Endothelial cell of umbilical vein (primary cell): ENCODE measurements at regions not wholly inside any gene's neighbourhood (a gene's known extent, or its start where the extent isn't known, plus 50 kb on each side); places are given as distances from the start of the nearest gene placed in this dataset.

ENCODE experiments used
- BruUV-seq: library from RNA; stranded (reverse); fragments of 400-500 nt; replicated peaks from 2 replicates; lab custom pipeline; 2021; lab: Mats Ljungman, UMichigan
- CTCF ChIA-PET: fragments of 300-600, 350-600 bp; sonication (Branson Sonifier 250); formaldehyde crosslinking; loops from one replicate; lab custom pipeline; 2021; ENCODE audit warnings: antibody characterized with exemption, inconsistent platforms; lab: Charles Lee
- POLR2A ChIA-PET: fragments of 300-600, 350-600 bp; sonication (Branson Sonifier 250); formaldehyde crosslinking; loops from one replicate; lab custom pipeline; 2021; ENCODE audit warnings: antibody characterized with exemption, inconsistent platforms; lab: Charles Lee
- DNase-seq: peaks from one replicate; pipeline ENCODE4 v3.0.0-alpha.2; 2011; ENCODE audit warnings: low read depth, low spot score
- FAIRE-seq: peaks from 2 replicates; lab custom pipeline; 2011; peaks lifted over from hg19 to GRCh38; lab: Jason Lieb, UNC
- H2AFZ ChIP-seq: 2 replicates; pipeline ENCODE4 v1.6.0; 2012; ENCODE audit warnings: low read depth, low read length, control low read depth, inconsistent platforms
- H3K27ac ChIP-seq: 2 replicates; pipeline ENCODE4 v1.5.1; 2011; ENCODE audit warnings: low read depth, mild to moderate bottlenecking, control low read depth, low read length, moderate library complexity; ENCODE audit not compliant: insufficient read depth
- H3K27me3 ChIP-seq, 2 experiments: 2 replicates each; pipeline versions ENCODE4 v1.6.0 to v1.6.1; 2011; ENCODE audit warnings: low read length in 2 of 2, mixed read lengths in 1 of 2; ENCODE audit not compliant: control insufficient read depth in 2 of 2, insufficient read depth in 2 of 2
- H3K36me3 ChIP-seq, 2 experiments: 2 replicates in 1 of 2; 3 replicates in 1 of 2; pipeline ENCODE4 v1.5.1; 2011; ENCODE audit warnings: low read length in 2 of 2, mild to moderate bottlenecking in 1 of 2, moderate library complexity in 1 of 2; ENCODE audit not compliant: control insufficient read depth in 2 of 2, insufficient read depth in 2 of 2; ENCODE audit errors: extremely low read depth in 1 of 2
- H3K4me1 ChIP-seq: 3 replicates; pipeline ENCODE4 v1.5.1; 2011; ENCODE audit warnings: mild to moderate bottlenecking, low read length; ENCODE audit not compliant: control insufficient read depth, insufficient read depth; ENCODE audit errors: extremely low read depth
- H3K4me2 ChIP-seq: 2 replicates; pipeline ENCODE4 v1.6.1; 2011; ENCODE audit warnings: low read length, control low read depth, mixed read lengths; ENCODE audit not compliant: insufficient read depth
- H3K4me3 ChIP-seq, 3 experiments: fragments of 200-600 bp in 1 of 3; sonication (generic), shearing (Covaris generic) in 1 of 3; replicated peaks in 1 of 3; 2 replicates each; pipeline ENCODE4 v1.5.1; 2011 to 2016; ENCODE audit warnings: control low read depth in 3 of 3, low read length in 3 of 3, mild to moderate bottlenecking in 2 of 3, inconsistent platforms in 1 of 3, low read depth in 1 of 3, moderate library complexity in 1 of 3; ENCODE audit not compliant: insufficient read depth in 1 of 3
- H3K79me2 ChIP-seq: 2 replicates; pipeline ENCODE4 v1.6.0; 2012; ENCODE audit warnings: low read length, inconsistent platforms; ENCODE audit not compliant: control insufficient read depth, insufficient read depth
- H3K9ac ChIP-seq: replicated peaks from 2 replicates; pipeline ENCODE3; 2011; ENCODE audit warnings: low read length, control low read depth; ENCODE audit not compliant: insufficient read depth; ENCODE audit errors: extremely low read depth
- H3K9me1 ChIP-seq: replicated peaks from 3 replicates; pipeline ENCODE4 v1.6.0; 2011; ENCODE audit warnings: mild to moderate bottlenecking, low read length; ENCODE audit not compliant: control insufficient read depth, insufficient read depth; ENCODE audit errors: extremely low read depth
- H3K9me3 ChIP-seq: replicated peaks from 2 replicates; pipeline ENCODE4 v1.5.1; 2012; ENCODE audit warnings: low read length, inconsistent platforms; ENCODE audit not compliant: control insufficient read depth, insufficient read depth
- H4K20me1 ChIP-seq: replicated peaks from 2 replicates; pipeline ENCODE3; 2011; ENCODE audit warnings: mild to moderate bottlenecking, low read length; ENCODE audit not compliant: control insufficient read depth, insufficient read depth; ENCODE audit errors: extremely low read depth
- CTCF ChIP-seq, 2 donors: IDR thresholded peaks; 1 replicate in 1 of 2; 2 replicates in 1 of 2; pipeline ENCODE4 v1.5.1; 2011; ENCODE audit warnings: low read length in 2 of 2, mild to moderate bottlenecking in 2 of 2, moderate library complexity in 2 of 2, control low read depth in 1 of 2, inconsistent platforms in 1 of 2, low read depth in 1 of 2; ENCODE audit not compliant: insufficient read depth in 1 of 2; ENCODE audit errors: extremely low read depth in 1 of 2
- EZH2 ChIP-seq: IDR thresholded peaks from 2 replicates; pipeline ENCODE4 v1.6.1; 2012; ENCODE audit warnings: borderline replicate concordance, low read depth, mild to moderate bottlenecking, moderate library complexity, low read length, inconsistent platforms; ENCODE audit not compliant: severe bottlenecking
- FOS ChIP-seq: IDR thresholded peaks from 2 replicates; pipeline ENCODE4 v1.6.1; 2011; ENCODE audit warnings: mild to moderate bottlenecking, low read length, moderate library complexity, borderline replicate concordance; ENCODE audit not compliant: insufficient read depth
- JUN ChIP-seq: IDR thresholded peaks from 2 replicates; pipeline ENCODE4 v1.6.1; 2011; ENCODE audit warnings: borderline replicate concordance, low read depth; ENCODE audit not compliant: insufficient read length, insufficient read depth
- MAX ChIP-seq: IDR thresholded peaks from 2 replicates; pipeline ENCODE4 v1.6.1; 2011; ENCODE audit not compliant: insufficient read depth, insufficient read length
- MYC ChIP-seq: IDR thresholded peaks from one replicate; pipeline ENCODE4 v1.6.1; 2011; ENCODE audit warnings: mild to moderate bottlenecking, low read depth, low read length
- dilution Hi-C: fragments of 300-500 bp; cut with MboI; formaldehyde crosslinking; loops from one replicate; pipeline ENCODE4 v1.15.0; 2019; ENCODE audit warnings: low sequenced_read_pairs; ENCODE audit not compliant: extremely low pct_ligation_motif_present
- intact Hi-C: fragments of 100-400 bp; cut with micrococcal nuclease; formaldehyde crosslinking; loops from one replicate; pipeline ENCODE4 v1.10.0; 2022

- no peaks in the 10 kb centered on the region for H3K9me3 ChIP-seq
- H3K4me3 ChIP-seq, result no peak overlapping the region
- H3K9ac ChIP-seq, result no peak overlapping the region
- H3K27ac ChIP-seq, result no peak overlapping the region
- dilution Hi-C loops (no loop called here), intact Hi-C loops (loop anchor here (10.0 kb wide), 1 partner anchor 135 kb away; the partner anchor contains the start of gene ANO1)
- H3K27me3 ChIP-seq, result peaks cover 2% of the 10 kb centered on the region in 2 experiments
- FAIRE-seq, result no peak
- ChIA-PET CTCF (interaction anchor here (1.1 to 1.8 kb wide), 3 partner anchors 9 to 24 kb away, joined by 3 to 5 read pairs (median 4); no protein-coding TSS in a partner anchor), POLR2A (no interaction called here)
- no peak overlapping the region for H3K4me2 ChIP-seq
- H4K20me1 ChIP-seq, result no peaks in the 10 kb centered on the region
- no TSS peak for BruUV-seq
- no peaks in the 10 kb centered on the region for H3K4me1 ChIP-seq
- TF ChIP-seq MAX (no peak), MYC (no peak), FOS (no peak), JUN (no peak), CTCF (IDR thresholded peaks at IDR 0.05; ENCODE audit: extremely low read depth in 1 of 2, insufficient read depth in 1 of 2, low read depth in 1 of 2, low read length in 2 of 2) (no peak), EZH2 (no peak)
- no peaks in the 10 kb centered on the region for H3K36me3 ChIP-seq
- DNase-seq, result peak; percentile 36
- no peaks in the 10 kb centered on the region for H3K9me1 ChIP-seq
- no peak overlapping the region for H2AFZ ChIP-seq
- no peaks in the 10 kb centered on the region for H3K79me2 ChIP-seq
Observed at GRCh38 chr11:69939551-69940245, 120.5 kb upstream of the FGF3 start.
